ENCODE measurements at regions not wholly inside any gene's neighbourhood (a gene's known extent, or its start where the extent isn't known, plus 50 kb on each side); places are given as distances from the start of the nearest gene placed in this dataset.

- TF ChIP-seq CTCF (conservative IDR thresholded peaks at IDR 0.05) = no peak
- H3K27ac ChIP-seq = no peak overlapping the region
Measured at GRCh38 chr5:136810261-136810801, 445.0 kb upstream of the TRPC7 start.

DNA sequence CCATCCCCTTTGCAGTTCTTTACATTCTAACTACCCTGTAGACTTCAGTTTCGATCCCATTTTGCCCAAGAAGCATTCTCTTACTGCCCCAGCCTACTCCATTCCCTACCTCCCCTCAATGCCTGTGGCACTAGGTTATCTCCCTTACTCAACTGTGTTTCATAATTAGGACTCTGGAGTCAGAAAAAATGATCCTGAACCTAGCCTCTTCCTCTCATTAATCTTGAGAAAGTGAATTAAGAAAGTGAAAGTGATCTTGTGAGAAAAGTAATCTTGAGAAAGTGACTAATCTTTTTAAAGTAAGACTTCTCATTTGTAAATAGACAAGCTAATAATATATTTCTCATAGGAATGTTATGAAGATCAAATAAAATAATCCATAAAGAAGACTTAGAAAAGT is 444.0 kb upstream of the TRPC7 start:
- no peak for TF ChIP-seq CTCF (conservative IDR thresholded peaks at IDR 0.05)
- H3K27ac ChIP-seq = no peak overlapping the region

DNA sequence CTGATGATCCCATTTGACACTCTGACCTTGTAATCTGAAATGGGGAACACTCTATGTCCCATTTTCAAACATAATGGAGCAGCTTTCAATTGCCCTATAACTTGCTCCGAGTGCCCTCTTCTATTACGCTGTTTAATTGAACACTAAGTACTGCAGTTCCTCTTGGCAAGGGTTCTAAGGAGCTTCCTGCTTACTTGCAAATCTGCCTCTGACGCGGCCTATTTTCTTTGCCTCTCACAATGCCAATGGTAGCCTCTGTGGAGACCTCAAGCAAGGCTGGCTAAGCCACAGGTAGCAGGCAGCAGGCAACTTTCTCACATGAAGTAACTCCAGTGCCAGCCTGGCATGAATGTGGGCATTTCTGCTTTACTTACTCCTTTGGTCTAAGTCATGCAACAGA is 443.4 kb upstream of the TRPC7 start:
- no peak overlapping the region for H3K27ac ChIP-seq
- no peak for TF ChIP-seq CTCF (conservative IDR thresholded peaks at IDR 0.05)

- H3K27ac ChIP-seq = no peak overlapping the region
- TF ChIP-seq CTCF (conservative IDR thresholded peaks at IDR 0.05) = peak; percentile 63
Measured at GRCh38 chr5:136805466-136805865, 440.1 kb upstream of the TRPC7 start.

GRCh38 chr5:136802383-136802782 is 437.0 kb upstream of the TRPC7 start:
- TF ChIP-seq CTCF (conservative IDR thresholded peaks at IDR 0.05) = peak; percentile 76
- H3K27ac ChIP-seq = no peak overlapping the region

DNA sequence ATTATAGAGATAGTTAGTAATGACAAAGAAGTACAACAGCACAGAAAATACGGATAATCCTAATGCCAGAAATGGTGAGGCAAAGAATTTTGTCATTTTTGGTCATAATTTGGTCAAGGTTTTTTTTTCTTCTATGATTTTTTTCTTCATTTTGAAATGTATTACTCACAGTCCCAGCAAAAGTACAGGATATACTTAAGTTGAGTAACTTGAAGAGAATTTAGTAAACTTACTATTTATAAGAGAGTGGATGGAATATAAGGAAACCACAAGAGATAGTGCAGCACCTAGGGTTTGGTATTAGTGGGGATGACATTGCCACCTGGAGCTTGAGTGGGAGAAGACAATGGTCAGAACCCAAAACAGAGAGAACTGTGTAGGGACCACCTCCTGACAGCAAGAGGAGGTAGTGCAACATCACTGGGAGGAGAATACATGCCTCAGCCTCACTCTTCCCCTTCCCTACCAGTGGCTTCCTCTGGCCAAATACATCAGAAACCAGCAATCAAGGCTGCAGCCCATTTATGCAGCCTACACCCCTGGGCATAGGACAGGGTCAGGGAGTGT is 434.5 kb upstream of the TRPC7 start:
- no peak overlapping the region for H3K27ac ChIP-seq
- no peak for TF ChIP-seq CTCF (conservative IDR thresholded peaks at IDR 0.05)

DNA sequence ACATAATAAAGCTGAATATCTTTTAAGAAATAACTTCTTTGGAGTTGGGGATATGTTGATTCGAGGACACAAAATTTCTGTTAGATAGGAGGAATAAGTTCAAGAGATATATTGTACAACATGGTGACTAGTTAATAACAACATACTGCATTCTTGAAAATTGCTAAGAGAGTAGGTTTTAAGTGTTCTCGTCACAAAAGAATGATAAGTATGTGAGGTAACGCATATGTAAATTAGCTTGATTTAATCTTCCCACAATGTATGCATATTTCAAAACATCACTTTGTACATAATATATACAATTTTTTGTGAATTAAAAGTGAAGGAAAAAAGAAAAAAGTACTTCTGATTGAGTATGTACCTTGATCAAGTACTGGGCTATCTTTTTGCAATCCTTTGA is 428.0 kb upstream of the TRPC7 start:
- H3K27ac ChIP-seq = no peak overlapping the region
- no peak for TF ChIP-seq CTCF (conservative IDR thresholded peaks at IDR 0.05)
